Heart right ventricle (tissue), 16 donors: ENCODE measurements at regions not wholly inside any gene's neighbourhood (a gene's known extent, or its start where the extent isn't known, plus 50 kb on each side); places are given as distances from the start of the nearest gene placed in this dataset.
"Not testable (repeated sequence)": the region's sequence is repeated elsewhere in the genome, so short reads cannot be mapped to it uniquely, and the experiment has no call there.

ENCODE experiments used
- ATAC-seq, 8 donors: fragments of 200-7000 bp; cut with Tn5 transposase; one replicate each; pipeline ENCODE4 v1.9.1; 2020; ENCODE audit warnings: mild to moderate bottlenecking in 8 of 8, moderate library complexity in 8 of 8, moderate number of reproducible peaks in 1 of 8
- DNase-seq, 2 donors: peaks; one replicate each; pipeline ENCODE4 v3.0.0-alpha.2; 2020
- H3K27ac ChIP-seq, 10 donors: fragments of 200-600 bp; sonication (generic) in 2 of 10; one replicate each; pipeline versions ENCODE4 v1.5.0 to v1.8.0; 2020 to 2022; ENCODE audit warnings: mild to moderate bottlenecking in 3 of 10
- H3K27me3 ChIP-seq, 7 donors: fragments of 200-600 bp; one replicate each; pipeline ENCODE4 v1.8.0; 2021 to 2022; ENCODE audit warnings: mild to moderate bottlenecking in 2 of 7
- H3K36me3 ChIP-seq, 9 donors: fragments of 200-600 bp; sonication (generic) in 1 of 9; one replicate each; pipeline versions ENCODE4 v1.5.0 to v1.8.0; 2020 to 2022; ENCODE audit warnings: mild to moderate bottlenecking in 2 of 9
- H3K4me1 ChIP-seq, 9 donors: fragments of 200-600 bp; sonication (generic) in 1 of 9; one replicate each; pipeline versions ENCODE4 v1.5.0 to v1.8.0; 2020 to 2022; ENCODE audit warnings: mild to moderate bottlenecking in 4 of 9
- H3K4me3 ChIP-seq, 10 donors: fragments of 200-600 bp; sonication (generic) in 2 of 10; one replicate each; pipeline versions ENCODE4 v1.5.0 to v1.8.0; 2020 to 2022; ENCODE audit warnings: mild to moderate bottlenecking in 7 of 10, moderate library complexity in 2 of 10
- H3K9me3 ChIP-seq, 11 donors: fragments of 200-600 bp in 10 of 11; sonication (generic) in 2 of 11; one replicate each; pipeline versions ENCODE4 v1.5.0 to v1.8.0; 2013 to 2022; ENCODE audit warnings: mild to moderate bottlenecking in 2 of 11, control low read depth in 1 of 11, moderate library complexity in 1 of 11
- CTCF ChIP-seq, 9 donors: fragments of 200-600 bp; sonication (generic) in 2 of 9; IDR thresholded peaks; one replicate each; pipeline versions ENCODE4 v1.5.0 to v1.8.0; 2021 to 2022; ENCODE audit warnings: antibody characterized with exemption in 9 of 9, mild to moderate bottlenecking in 5 of 9, moderate library complexity in 1 of 9
- WGBS, 2 donors: extraction: QIAGEN DNeasy Blood & Tissue Kit; methylation state at CpG; one replicate each; pipeline ENCODE4 v1.1.7; 2013; ENCODE audit warnings: inconsistent platforms in 1 of 2; 5-methylcytosine and 5-hydroxymethylcytosine counted together
- intact Hi-C, 10 donors: fragments of 100-400 bp; cut with DNase I; formaldehyde crosslinking; loops; one replicate each; pipeline versions ENCODE4 v1.11.1 to v1.14.2; 2022
- donor health status: Arrhythmogenic right ventricular cardiomyopathy.
- donor health status: ischemic (EF 13 %, LVEDD 7.1; RV severe dilation, severe dysfunction).
- donor health status: healthy with polysubstance abuse.
- donor health status: DM: no; HTN: yes; CAD: no.
- donor health status: DM: no; HTN: no; CAD: no.
- donor health status: ischemic (EF 25% LVEDD 6.9; RV normal size, moderate dysfunction).
- donor health status: ischemic (EF 25% LVEDD 5.7; RV mildly dilated, moderate dysfunction).
- donor health status: healthy.
- donor health status: DM: yes; HTN: yes; CAD: no.
- donor health status: Ischemic cardiomyopathy.
- donor health status: ischemic (EF 35%, LVEDD 5.7; RV mildly dilated, moderate dysfunction).
- donor health status: nonischemic (EF 11% LVEDD 7.7; RV severe dilation, severe dysfunction).
- donor health status: DM: yes; HTN: yes; CAD: no.
- donor health status: PGD.
- donor health status: ischemic (EF 29% LVEDD 5.4; RV normal size, mild dysfunction).
- donor health status: nonischemic (EF 23%, LVEDD 6.1; RV moderate dilation, normal function).

GRCh38 chr12:89225401-89225800 lies 126.9 kb downstream of the DUSP6 start:
- ATAC-seq (peak in 6 of 8 donors; percentile 37 to 81 (median 54)), DNase-seq (no peak)
- Histone ChIP-seq H3K36me3 (no peaks in the 10 kb centered on the region), H3K27me3 (no peaks in the 10 kb centered on the region), H3K9me3 (peaks cover 0 to 7% (median 0%) of the 10 kb centered on the region in 11 donors), H3K27ac (peak overlapping the region in 4 of 10 donors; percentile 2 to 78 (median 53)), H3K4me3 (no peak overlapping the region), H3K4me1 (peaks cover 0 to 22% (median 8%) of the 10 kb centered on the region in 9 donors)
- TF ChIP-seq CTCF (IDR thresholded peaks at IDR 0.05), result no peak
- intact Hi-C loops, result loop anchor here in 1 of 10 donors (5.0 kb wide), 1 partner anchor 117 kb away; no protein-coding TSS in a partner anchor
- WGBS, 2 donors, result 62 to 68% methylated on average over 5 of the region's 5 CpGs

- H3K9me3 ChIP-seq, H3K36me3 ChIP-seq, intact Hi-C loops, ATAC-seq, H3K27me3 ChIP-seq, DNase-seq, H3K4me3 ChIP-seq, H3K27ac ChIP-seq: not testable (repeated sequence)
- peaks cover 0 to 17% (median 8%) of the 10 kb centered on the region in 9 donors for H3K4me1 ChIP-seq
- 91 to 97% methylated on average over 3 of the region's 3 CpGs for WGBS, 2 donors
Observed at GRCh38 chr12:89222580-89222979, 129.7 kb downstream of the DUSP6 start.

- ATAC-seq, result peak in 1 of 8 donors; percentile 31
- no peak overlapping the region for H3K27ac ChIP-seq
- no peaks in the 10 kb centered on the region for H3K36me3 ChIP-seq
- 93 to 97% methylated on average over 2 of the region's 2 CpGs for WGBS, 2 donors
- peaks cover 0 to 20% (median 0%) of the 10 kb centered on the region in 9 donors for H3K4me1 ChIP-seq
- no peaks in the 10 kb centered on the region for H3K27me3 ChIP-seq
- H3K4me3 ChIP-seq, result no peak overlapping the region
- peaks cover 0 to 7% (median 0%) of the 10 kb centered on the region in 11 donors for H3K9me3 ChIP-seq
- DNase-seq, result no peak
- intact Hi-C loops, result loop anchor here in 2 of 10 donors (10.0 kb wide), 2 partner anchors 127 to 163 kb away; no protein-coding TSS in a partner anchor
- no peak for TF ChIP-seq CTCF (IDR thresholded peaks at IDR 0.05)
Observed at GRCh38 chr12:89217472-89217871, 134.8 kb downstream of the DUSP6 start.

GRCh38 chr12:89216211-89216952 lies 135.9 kb downstream of the DUSP6 start:
- ATAC-seq (no peak), DNase-seq (no peak)
- intact Hi-C loops, result loop anchor here in 2 of 10 donors (10.0 kb wide), 2 partner anchors 128 to 162 kb away; no protein-coding TSS in a partner anchor
- no peak overlapping the region for H3K27ac ChIP-seq
- H3K36me3 ChIP-seq, result no peaks in the 10 kb centered on the region
- H3K27me3 ChIP-seq, result no peaks in the 10 kb centered on the region
- TF ChIP-seq CTCF (IDR thresholded peaks at IDR 0.05), result no peak
- H3K4me3 ChIP-seq, result no peak overlapping the region
- H3K4me1 ChIP-seq, result peaks cover 0 to 28% (median 9%) of the 10 kb centered on the region in 9 donors
- peaks cover 0 to 6% (median 0%) of the 10 kb centered on the region in 11 donors for H3K9me3 ChIP-seq
- WGBS, 2 donors, result 90 to 97% methylated on average over 1 of the region's 1 CpG

GRCh38 chr12:89215196-89215595 lies 137.1 kb downstream of the DUSP6 start:
- H3K27me3 ChIP-seq, result no peaks in the 10 kb centered on the region

More at GRCh38 chr12:89215196-89215595, 137.1 kb downstream of the DUSP6 start:
- WGBS, 2 donors, result 85 to 89% methylated on average over 1 of the region's 1 CpG
- Histone ChIP-seq H3K27ac (no peak overlapping the region), H3K9me3 (no peaks in the 10 kb centered on the region), H3K4me3 (no peak overlapping the region), H3K36me3 (no peaks in the 10 kb centered on the region), H3K4me1 (peaks cover 0 to 37% (median 12%) of the 10 kb centered on the region in 9 donors)
- DNase-seq (no peak), ATAC-seq (no peak)
- intact Hi-C loops, result loop anchor here in 2 of 10 donors (10.0 kb wide), 2 partner anchors 130 to 160 kb away; no protein-coding TSS in a partner anchor
- no peak for TF ChIP-seq CTCF (IDR thresholded peaks at IDR 0.05)
